Astrocyte of the spinal cord (primary cell): ENCODE measurements at regions not wholly inside any gene's neighbourhood (a gene's known extent, or its start where the extent isn't known, plus 50 kb on each side); places are given as distances from the start of the nearest gene placed in this dataset.

Source experiments
- DNase-seq: peaks from one replicate; pipeline ENCODE4 v3.0.0; 2011; ENCODE audit warnings: low read depth, low spot score
- H3K4me3 ChIP-seq: 2 replicates; pipeline ENCODE4 v1.5.1; 2011; ENCODE audit warnings: low read depth, mild to moderate bottlenecking, low read length, moderate library complexity
- in situ Hi-C: cut with HindIII; loops from 2 replicates; pipeline ENCODE4 v1.10.0; 2017; ENCODE audit warnings: low sequenced_read_pairs
- TF ChIP-seq, protein P1 (sequence below): IDR thresholded peaks from 2 replicates; pipeline ENCODE4 v1.5.1; 2012; ENCODE audit warnings: low read depth, mild to moderate bottlenecking, low read length, inconsistent platforms

GRCh38 chr14:50045837-50046236 lies 70.5 kb downstream of the VCPKMT start:
- DNase-seq = no peak
- in situ Hi-C loops = no loop called here
- no peak overlapping the region for H3K4me3 ChIP-seq
- TF ChIP-seq, protein P1, sequence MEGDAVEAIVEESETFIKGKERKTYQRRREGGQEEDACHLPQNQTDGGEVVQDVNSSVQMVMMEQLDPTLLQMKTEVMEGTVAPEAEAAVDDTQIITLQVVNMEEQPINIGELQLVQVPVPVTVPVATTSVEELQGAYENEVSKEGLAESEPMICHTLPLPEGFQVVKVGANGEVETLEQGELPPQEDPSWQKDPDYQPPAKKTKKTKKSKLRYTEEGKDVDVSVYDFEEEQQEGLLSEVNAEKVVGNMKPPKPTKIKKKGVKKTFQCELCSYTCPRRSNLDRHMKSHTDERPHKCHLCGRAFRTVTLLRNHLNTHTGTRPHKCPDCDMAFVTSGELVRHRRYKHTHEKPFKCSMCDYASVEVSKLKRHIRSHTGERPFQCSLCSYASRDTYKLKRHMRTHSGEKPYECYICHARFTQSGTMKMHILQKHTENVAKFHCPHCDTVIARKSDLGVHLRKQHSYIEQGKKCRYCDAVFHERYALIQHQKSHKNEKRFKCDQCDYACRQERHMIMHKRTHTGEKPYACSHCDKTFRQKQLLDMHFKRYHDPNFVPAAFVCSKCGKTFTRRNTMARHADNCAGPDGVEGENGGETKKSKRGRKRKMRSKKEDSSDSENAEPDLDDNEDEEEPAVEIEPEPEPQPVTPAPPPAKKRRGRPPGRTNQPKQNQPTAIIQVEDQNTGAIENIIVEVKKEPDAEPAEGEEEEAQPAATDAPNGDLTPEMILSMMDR = no peak

DNA sequence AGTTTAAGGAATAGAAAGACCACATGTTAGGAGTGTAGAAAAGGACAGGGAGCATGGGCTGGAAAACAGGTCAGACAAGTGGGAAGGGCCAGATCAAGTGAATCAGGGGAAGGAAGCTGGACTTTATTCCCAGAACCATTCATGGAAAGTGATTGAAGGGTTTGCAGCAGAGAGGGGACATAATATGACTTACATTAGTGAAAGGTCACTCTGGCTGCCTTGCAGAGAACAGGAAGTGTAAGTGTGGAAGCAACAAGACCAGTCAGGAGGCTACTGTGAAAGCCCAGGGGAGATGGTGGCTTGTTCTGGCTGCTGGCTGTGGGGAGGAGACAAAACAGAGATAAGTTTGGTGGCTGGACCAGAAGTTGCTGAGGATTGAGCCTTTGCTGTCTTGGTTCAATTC lies 69.1 kb downstream of the VCPKMT start:
- DNase-seq = no peak

GRCh38 chr14:50049093-50049492 lies 67.3 kb downstream of the VCPKMT start:
- no peak overlapping the region for H3K4me3 ChIP-seq
- no peak for DNase-seq
- TF ChIP-seq, protein P1 = no peak
- in situ Hi-C loops = no loop called here

More for the DNA sequence above, 69.1 kb downstream of the VCPKMT start:
- TF ChIP-seq, protein P1 = no peak
- H3K4me3 ChIP-seq = no peak overlapping the region
- in situ Hi-C loops = no loop called here

- in situ Hi-C loops = no loop called here
- H3K4me3 ChIP-seq = no peak overlapping the region
- TF ChIP-seq, protein P1 = no peak
- DNase-seq = no peak
These were observed 66.4 kb downstream of the VCPKMT start for GRCh38 chr14:50049703-50050570.

DNA sequence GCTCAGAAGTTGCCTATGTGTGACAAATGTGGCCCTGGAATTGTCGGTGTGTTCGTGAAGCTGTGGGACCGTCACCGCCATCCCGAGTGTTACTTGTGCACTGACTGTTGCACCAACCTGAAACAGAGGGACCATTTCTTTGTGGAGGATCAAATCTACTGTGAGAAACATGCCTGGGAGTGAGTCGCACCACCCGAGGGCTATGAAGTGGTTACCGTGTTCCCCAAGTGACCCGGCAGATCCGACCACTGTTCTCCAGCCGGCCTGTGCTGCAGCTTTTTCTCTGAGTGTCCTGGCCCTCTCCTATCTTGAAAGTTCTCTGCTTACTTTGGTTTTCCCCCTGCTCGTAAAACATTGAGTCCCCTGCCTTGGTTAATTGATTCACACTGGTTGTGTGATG lies 65.3 kb downstream of the VCPKMT start:
- H3K4me3 ChIP-seq = no peak overlapping the region
- TF ChIP-seq, protein P1 = no peak
- peak; percentile 42 for DNase-seq
- in situ Hi-C loops = no loop called here

- no peak for DNase-seq
- TF ChIP-seq, protein P1 = no peak
- in situ Hi-C loops = no loop called here
- H3K4me3 ChIP-seq = no peak overlapping the region
These were observed 64.7 kb downstream of the VCPKMT start for GRCh38 chr14:50051706-50052105.
